ENCODE measurements at regions not wholly inside any gene's neighbourhood (a gene's known extent, or its start where the extent isn't known, plus 50 kb on each side); places are given as distances from the start of the nearest gene placed in this dataset.

- Histone ChIP-seq H3K9me3 (ENCODE audit: control insufficient read depth in 2 of 2, low read length in 2 of 2) (no peaks in the 10 kb centered on the region), H3K9ac (ENCODE audit: low read length in 2 of 2) (no peak overlapping the region), H3K4me1 (ENCODE audit: control insufficient read depth, insufficient read depth, low read length) (no peaks in the 10 kb centered on the region), H3K36me3 (ENCODE audit: control insufficient read depth in 2 of 2, insufficient read depth in 2 of 2, low read length in 2 of 2) (no peaks in the 10 kb centered on the region), H3K4me3 (ENCODE audit: low read length in 2 of 2) (no peak overlapping the region), H3K27me3 (ENCODE audit: control insufficient read depth in 1 of 2, insufficient read depth in 2 of 2, low read length in 2 of 2) (no peaks in the 10 kb centered on the region), H3K27ac (ENCODE audit: low read length) (no peak overlapping the region)
Observed at GRCh38 chr4:137129845-137130244, 402.4 kb downstream of the PCDH18 start.

- Histone ChIP-seq H3K4me1 (ENCODE audit: control insufficient read depth, insufficient read depth, low read length) (no peaks in the 10 kb centered on the region), H3K9ac (ENCODE audit: low read length in 2 of 2) (no peak overlapping the region), H3K27me3 (ENCODE audit: control insufficient read depth in 1 of 2, insufficient read depth in 2 of 2, low read length in 2 of 2) (no peaks in the 10 kb centered on the region), H3K36me3 (ENCODE audit: control insufficient read depth in 2 of 2, insufficient read depth in 2 of 2, low read length in 2 of 2) (no peaks in the 10 kb centered on the region), H3K4me3 (ENCODE audit: low read length in 2 of 2) (no peak overlapping the region), H3K27ac (ENCODE audit: low read length) (no peak overlapping the region), H3K9me3 (ENCODE audit: control insufficient read depth in 2 of 2, low read length in 2 of 2) (no peaks in the 10 kb centered on the region)
Observed at GRCh38 chr4:137129441-137129840, 402.9 kb downstream of the PCDH18 start.

- H3K4me3 ChIP-seq (ENCODE audit: low read length in 2 of 2) = peak overlapping the region; percentile 0 to 52
- no peak overlapping the region for H3K9ac ChIP-seq (ENCODE audit: low read length in 2 of 2)
- H3K4me1 ChIP-seq (ENCODE audit: control insufficient read depth, insufficient read depth, low read length) = no peaks in the 10 kb centered on the region
- no peaks in the 10 kb centered on the region for H3K36me3 ChIP-seq (ENCODE audit: control insufficient read depth in 2 of 2, insufficient read depth in 2 of 2, low read length in 2 of 2)
- no peaks in the 10 kb centered on the region for H3K27me3 ChIP-seq (ENCODE audit: control insufficient read depth in 1 of 2, insufficient read depth in 2 of 2, low read length in 2 of 2)
- no peak overlapping the region for H3K27ac ChIP-seq (ENCODE audit: low read length)
- H3K9me3 ChIP-seq (ENCODE audit: control insufficient read depth in 2 of 2, low read length in 2 of 2) = no peaks in the 10 kb centered on the region
Observed at GRCh38 chr4:137125011-137125410, 407.3 kb downstream of the PCDH18 start.

- peak overlapping the region; percentile 0 to 52 for H3K4me3 ChIP-seq (ENCODE audit: low read length in 2 of 2)
- H3K9me3 ChIP-seq (ENCODE audit: control insufficient read depth in 2 of 2, low read length in 2 of 2) = no peaks in the 10 kb centered on the region
- no peaks in the 10 kb centered on the region for H3K27me3 ChIP-seq (ENCODE audit: control insufficient read depth in 1 of 2, insufficient read depth in 2 of 2, low read length in 2 of 2)
- no peaks in the 10 kb centered on the region for H3K4me1 ChIP-seq (ENCODE audit: control insufficient read depth, insufficient read depth, low read length)
- H3K27ac ChIP-seq (ENCODE audit: low read length) = no peak overlapping the region
- no peak overlapping the region for H3K9ac ChIP-seq (ENCODE audit: low read length in 2 of 2)
- no peaks in the 10 kb centered on the region for H3K36me3 ChIP-seq (ENCODE audit: control insufficient read depth in 2 of 2, insufficient read depth in 2 of 2, low read length in 2 of 2)
Observed at GRCh38 chr4:137124278-137124932, 407.9 kb downstream of the PCDH18 start.

DNA sequence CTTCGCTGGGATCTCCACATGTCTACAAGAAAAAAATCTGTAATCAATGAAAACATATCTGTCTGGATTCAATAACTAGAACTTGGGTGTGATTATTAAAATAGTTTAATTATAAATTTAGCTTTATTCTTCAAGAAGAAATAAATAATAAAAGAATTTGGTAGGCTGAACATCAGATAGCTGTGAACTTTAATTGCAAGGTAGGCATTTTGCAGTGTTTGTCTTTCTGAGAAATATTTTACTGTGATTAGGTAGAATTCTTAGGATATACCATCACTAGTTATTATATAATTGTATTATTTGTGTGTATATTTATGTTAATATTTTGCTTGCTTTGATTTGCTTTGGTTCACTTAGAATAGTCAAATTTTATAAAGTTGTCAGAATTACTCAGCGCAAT, 409.4 kb downstream of the PCDH18 start:
- no peaks in the 10 kb centered on the region for H3K36me3 ChIP-seq (ENCODE audit: control insufficient read depth in 2 of 2, insufficient read depth in 2 of 2, low read length in 2 of 2)
- H3K9me3 ChIP-seq (ENCODE audit: control insufficient read depth in 2 of 2, low read length in 2 of 2) = no peaks in the 10 kb centered on the region
- H3K4me3 ChIP-seq (ENCODE audit: low read length in 2 of 2) = no peak overlapping the region
- H3K4me1 ChIP-seq (ENCODE audit: control insufficient read depth, insufficient read depth, low read length) = no peaks in the 10 kb centered on the region
- H3K27ac ChIP-seq (ENCODE audit: low read length) = no peak overlapping the region
- H3K9ac ChIP-seq (ENCODE audit: low read length in 2 of 2) = no peak overlapping the region
- H3K27me3 ChIP-seq (ENCODE audit: control insufficient read depth in 1 of 2, insufficient read depth in 2 of 2, low read length in 2 of 2) = no peaks in the 10 kb centered on the region

DNA sequence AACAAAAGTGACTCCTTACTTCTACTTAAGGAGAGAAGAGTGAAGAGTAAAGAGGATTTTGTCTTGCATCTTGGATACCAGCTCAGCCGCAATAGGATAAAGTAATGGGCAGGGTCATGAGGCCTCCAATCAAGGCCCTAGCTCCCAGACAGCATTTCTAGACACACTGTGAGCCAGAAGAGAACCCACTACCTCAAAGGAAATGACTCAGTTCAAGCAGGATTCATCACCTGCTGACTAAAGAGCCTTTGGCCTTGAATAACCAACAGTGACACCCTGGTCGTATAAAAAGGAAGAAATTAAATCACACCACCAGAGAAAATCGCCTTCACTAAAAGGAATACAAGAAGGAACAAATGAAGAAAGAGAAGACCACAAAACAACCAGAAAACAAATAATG, 416.1 kb downstream of the PCDH18 start:
- Histone ChIP-seq H3K27me3 (ENCODE audit: control insufficient read depth in 1 of 2, insufficient read depth in 2 of 2, low read length in 2 of 2) (peaks cover 0 to 3% of the 10 kb centered on the region in 2 donors), H3K36me3 (ENCODE audit: control insufficient read depth in 2 of 2, insufficient read depth in 2 of 2, low read length in 2 of 2) (no peaks in the 10 kb centered on the region), H3K27ac (ENCODE audit: low read length) (no peak overlapping the region), H3K9me3 (ENCODE audit: control insufficient read depth in 2 of 2, low read length in 2 of 2) (no peaks in the 10 kb centered on the region), H3K4me1 (ENCODE audit: control insufficient read depth, insufficient read depth, low read length) (no peaks in the 10 kb centered on the region), H3K4me3 (ENCODE audit: low read length in 2 of 2) (no peak overlapping the region), H3K9ac (ENCODE audit: low read length in 2 of 2) (no peak overlapping the region)

DNA sequence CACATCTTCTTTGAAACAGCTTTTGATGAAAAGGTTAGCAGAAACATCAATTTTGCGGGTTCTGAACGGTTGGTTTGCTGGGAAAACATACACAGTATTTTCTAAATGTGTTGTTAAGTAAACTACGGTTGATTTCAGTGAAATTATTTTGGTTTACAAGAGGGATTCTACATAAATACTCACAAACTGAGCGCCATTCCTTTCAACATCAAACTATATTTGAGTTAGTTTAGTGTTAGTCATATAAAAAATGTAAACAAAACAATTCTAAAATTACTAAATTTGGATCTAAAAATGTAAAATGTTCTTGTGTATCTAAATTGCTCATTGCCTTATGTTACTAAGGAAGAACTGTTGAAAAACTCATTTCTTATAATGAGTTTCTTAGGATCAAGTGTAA, 425.6 kb downstream of the PCDH18 start:
- no peak overlapping the region for H3K27ac ChIP-seq (ENCODE audit: low read length)
- no peak overlapping the region for H3K4me3 ChIP-seq (ENCODE audit: low read length in 2 of 2)
- H3K27me3 ChIP-seq (ENCODE audit: control insufficient read depth in 1 of 2, insufficient read depth in 2 of 2, low read length in 2 of 2) = no peaks in the 10 kb centered on the region
- H3K9me3 ChIP-seq (ENCODE audit: control insufficient read depth in 2 of 2, low read length in 2 of 2) = no peaks in the 10 kb centered on the region
- H3K36me3 ChIP-seq (ENCODE audit: control insufficient read depth in 2 of 2, insufficient read depth in 2 of 2, low read length in 2 of 2) = no peaks in the 10 kb centered on the region
- no peaks in the 10 kb centered on the region for H3K4me1 ChIP-seq (ENCODE audit: control insufficient read depth, insufficient read depth, low read length)
- no peak overlapping the region for H3K9ac ChIP-seq (ENCODE audit: low read length in 2 of 2)

DNA sequence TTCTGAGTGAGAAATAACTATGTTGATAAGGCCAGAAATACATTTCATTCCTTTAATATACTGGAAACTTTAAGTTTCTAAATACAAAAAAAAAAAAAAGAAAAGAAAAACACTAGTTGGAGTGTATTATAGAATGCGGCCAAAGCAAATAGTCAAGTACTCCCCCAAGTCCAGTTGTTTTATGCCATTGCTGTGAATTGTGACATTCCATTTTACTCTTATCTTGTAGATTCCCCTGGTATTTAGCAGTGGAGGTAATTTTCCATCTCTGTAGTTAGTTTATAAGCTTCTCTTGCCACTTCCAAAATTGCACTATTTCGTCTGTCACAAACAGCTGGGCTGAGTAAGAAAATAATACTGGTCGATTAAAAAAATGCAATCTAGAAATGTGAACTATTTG, 426.0 kb downstream of the PCDH18 start:
- no peaks in the 10 kb centered on the region for H3K36me3 ChIP-seq (ENCODE audit: control insufficient read depth in 2 of 2, insufficient read depth in 2 of 2, low read length in 2 of 2)
- no peak overlapping the region for H3K27ac ChIP-seq (ENCODE audit: low read length)
- no peak overlapping the region for H3K9ac ChIP-seq (ENCODE audit: low read length in 2 of 2)
- H3K27me3 ChIP-seq (ENCODE audit: control insufficient read depth in 1 of 2, insufficient read depth in 2 of 2, low read length in 2 of 2) = no peaks in the 10 kb centered on the region
- no peak overlapping the region for H3K4me3 ChIP-seq (ENCODE audit: low read length in 2 of 2)
- no peaks in the 10 kb centered on the region for H3K4me1 ChIP-seq (ENCODE audit: control insufficient read depth, insufficient read depth, low read length)
- no peaks in the 10 kb centered on the region for H3K9me3 ChIP-seq (ENCODE audit: control insufficient read depth in 2 of 2, low read length in 2 of 2)

DNA sequence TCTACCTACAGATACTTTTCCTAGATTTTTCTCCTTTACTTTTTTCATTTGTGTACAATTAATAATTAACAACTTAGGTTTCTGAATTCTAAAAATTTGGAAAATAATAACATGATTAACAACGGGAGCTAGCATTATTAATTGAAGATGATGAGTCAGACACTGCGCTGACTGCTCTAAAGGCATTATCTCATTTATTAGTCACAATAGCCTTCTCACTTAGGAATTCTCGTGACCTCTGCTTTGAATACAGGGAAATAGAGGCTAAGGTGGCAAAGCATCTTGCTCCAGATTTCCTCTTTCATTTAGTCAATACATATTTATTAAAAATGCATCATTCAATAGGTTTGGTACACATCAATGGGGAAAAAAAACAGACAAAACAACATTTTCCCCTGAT, 441.3 kb downstream of the PCDH18 start:
- Histone ChIP-seq H3K4me3 (ENCODE audit: low read length in 2 of 2) (no peak overlapping the region), H3K9me3 (ENCODE audit: control insufficient read depth in 2 of 2, low read length in 2 of 2) (no peaks in the 10 kb centered on the region), H3K27ac (ENCODE audit: low read length) (no peak overlapping the region), H3K27me3 (ENCODE audit: control insufficient read depth in 1 of 2, insufficient read depth in 2 of 2, low read length in 2 of 2) (no peaks in the 10 kb centered on the region), H3K4me1 (ENCODE audit: control insufficient read depth, insufficient read depth, low read length) (no peaks in the 10 kb centered on the region), H3K9ac (ENCODE audit: low read length in 2 of 2) (no peak overlapping the region), H3K36me3 (ENCODE audit: control insufficient read depth in 2 of 2, insufficient read depth in 2 of 2, low read length in 2 of 2) (no peaks in the 10 kb centered on the region)

- Histone ChIP-seq H3K9ac (ENCODE audit: low read length in 2 of 2) (no peak overlapping the region), H3K4me1 (ENCODE audit: control insufficient read depth, insufficient read depth, low read length) (no peaks in the 10 kb centered on the region), H3K4me3 (ENCODE audit: low read length in 2 of 2) (no peak overlapping the region), H3K27me3 (ENCODE audit: control insufficient read depth in 1 of 2, insufficient read depth in 2 of 2, low read length in 2 of 2) (no peaks in the 10 kb centered on the region), H3K27ac (ENCODE audit: low read length) (no peak overlapping the region), H3K36me3 (ENCODE audit: control insufficient read depth in 2 of 2, insufficient read depth in 2 of 2, low read length in 2 of 2) (no peaks in the 10 kb centered on the region), H3K9me3 (ENCODE audit: control insufficient read depth in 2 of 2, low read length in 2 of 2) (no peaks in the 10 kb centered on the region)
Observed at GRCh38 chr4:137083571-137084135, 448.6 kb downstream of the PCDH18 start.

- no peaks in the 10 kb centered on the region for H3K4me1 ChIP-seq (ENCODE audit: control insufficient read depth, insufficient read depth, low read length)
- no peak overlapping the region for H3K27ac ChIP-seq (ENCODE audit: low read length)
- H3K9ac ChIP-seq (ENCODE audit: low read length in 2 of 2) = no peak overlapping the region
- H3K4me3 ChIP-seq (ENCODE audit: low read length in 2 of 2) = no peak overlapping the region
- no peaks in the 10 kb centered on the region for H3K27me3 ChIP-seq (ENCODE audit: control insufficient read depth in 1 of 2, insufficient read depth in 2 of 2, low read length in 2 of 2)
- H3K9me3 ChIP-seq (ENCODE audit: control insufficient read depth in 2 of 2, low read length in 2 of 2) = no peaks in the 10 kb centered on the region
- H3K36me3 ChIP-seq (ENCODE audit: control insufficient read depth in 2 of 2, insufficient read depth in 2 of 2, low read length in 2 of 2) = no peaks in the 10 kb centered on the region
Observed at GRCh38 chr4:137082061-137082460, 450.2 kb downstream of the PCDH18 start.

All from stomach smooth muscle (tissue), 2 donors.